Activated CD4-positive, CD25-positive, alpha-beta regulatory T cell (primary cell): ENCODE measurements at regions not wholly inside any gene's neighbourhood (a gene's known extent, or its start where the extent isn't known, plus 50 kb on each side); places are given as distances from the start of the nearest gene placed in this dataset.

ENCODE experiments used
- DNase-seq, 4 experiments: peaks; one replicate each; lab custom pipeline; 2025; lab: John Stamatoyannopoulos, UW

DNA sequence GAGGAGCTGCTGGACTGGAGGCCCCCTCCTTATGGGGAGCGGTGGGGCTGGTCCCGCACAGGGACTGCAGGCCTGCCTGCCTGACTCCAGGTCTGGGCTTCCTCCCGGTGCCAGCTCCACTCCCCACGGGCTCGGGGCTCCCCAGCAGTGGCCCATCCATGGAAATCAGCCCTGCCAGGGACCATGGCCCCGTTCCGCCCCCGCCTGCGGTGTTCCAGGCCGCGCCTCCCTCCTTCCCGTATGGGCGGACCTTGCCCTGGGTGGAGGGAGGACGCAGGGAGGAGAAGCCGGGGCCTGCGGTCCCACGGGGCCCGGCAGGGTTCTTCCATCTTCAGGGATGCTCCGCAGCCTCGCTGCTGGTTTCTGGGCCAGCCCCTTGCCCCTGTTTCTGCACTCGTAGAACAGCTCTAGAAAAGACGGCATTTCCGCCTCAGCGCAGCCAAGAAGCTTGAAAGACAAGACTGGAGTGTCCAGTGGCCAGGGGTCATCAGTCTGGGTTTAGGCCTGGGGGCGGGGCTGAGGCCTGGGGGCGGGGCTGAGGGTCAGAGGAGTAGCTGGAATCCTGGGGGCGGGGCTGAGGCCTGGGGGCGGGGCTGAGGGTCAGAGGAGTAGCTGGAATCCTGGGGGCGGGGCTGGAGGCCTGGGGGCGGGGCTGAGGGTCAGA, 1330.6 kb downstream of the BRD1 start:
- DNase-seq: no peak

DNA sequence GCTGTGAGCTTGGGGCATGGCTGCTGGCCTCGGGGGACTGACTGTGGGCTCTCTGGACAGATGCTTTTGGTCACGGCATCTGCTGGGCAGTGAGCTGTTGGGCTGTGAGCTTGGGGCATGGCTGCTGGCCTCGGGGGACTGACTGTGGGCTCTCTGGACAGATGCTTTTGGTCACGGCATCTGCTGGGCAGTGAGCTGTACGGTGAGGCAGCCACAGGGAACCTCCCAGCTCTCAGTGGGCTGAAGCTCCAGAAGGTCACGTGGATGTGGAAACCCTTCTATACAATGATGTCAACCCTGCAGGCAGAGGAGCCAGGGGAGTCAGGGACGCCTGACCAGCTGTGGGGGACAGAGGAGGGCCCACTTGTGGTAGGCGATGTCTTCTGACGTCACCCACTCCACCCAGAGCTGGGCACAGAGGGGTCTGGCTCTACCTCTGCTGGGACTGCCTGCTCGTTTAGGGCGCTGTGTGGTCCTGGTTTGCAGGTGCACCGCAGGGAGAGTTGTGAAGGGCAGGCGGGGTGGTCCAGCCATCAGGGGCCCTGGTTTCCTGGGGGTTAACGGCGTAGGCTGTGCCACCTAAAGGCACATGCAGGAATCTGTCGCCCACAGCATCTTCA, 1331.3 kb downstream of the BRD1 start:
- no peak for DNase-seq

DNA sequence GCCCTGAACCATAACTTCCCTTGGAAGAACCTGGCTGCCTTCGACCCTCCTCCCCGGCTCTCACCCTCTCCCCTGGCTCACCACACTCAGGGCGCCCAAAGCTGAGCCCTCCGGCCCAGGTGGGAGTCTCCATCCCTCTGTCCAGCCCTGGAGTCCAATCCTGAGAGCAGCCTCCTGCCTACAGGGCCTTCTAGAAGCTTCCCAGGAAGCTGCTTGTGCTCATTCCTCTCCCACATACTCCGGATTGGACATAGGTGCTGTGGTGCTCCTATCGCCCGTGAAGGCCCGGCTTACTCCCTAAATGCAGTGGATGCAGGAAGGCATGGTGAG, 1332.0 kb downstream of the BRD1 start:
- no peak for DNase-seq

DNA sequence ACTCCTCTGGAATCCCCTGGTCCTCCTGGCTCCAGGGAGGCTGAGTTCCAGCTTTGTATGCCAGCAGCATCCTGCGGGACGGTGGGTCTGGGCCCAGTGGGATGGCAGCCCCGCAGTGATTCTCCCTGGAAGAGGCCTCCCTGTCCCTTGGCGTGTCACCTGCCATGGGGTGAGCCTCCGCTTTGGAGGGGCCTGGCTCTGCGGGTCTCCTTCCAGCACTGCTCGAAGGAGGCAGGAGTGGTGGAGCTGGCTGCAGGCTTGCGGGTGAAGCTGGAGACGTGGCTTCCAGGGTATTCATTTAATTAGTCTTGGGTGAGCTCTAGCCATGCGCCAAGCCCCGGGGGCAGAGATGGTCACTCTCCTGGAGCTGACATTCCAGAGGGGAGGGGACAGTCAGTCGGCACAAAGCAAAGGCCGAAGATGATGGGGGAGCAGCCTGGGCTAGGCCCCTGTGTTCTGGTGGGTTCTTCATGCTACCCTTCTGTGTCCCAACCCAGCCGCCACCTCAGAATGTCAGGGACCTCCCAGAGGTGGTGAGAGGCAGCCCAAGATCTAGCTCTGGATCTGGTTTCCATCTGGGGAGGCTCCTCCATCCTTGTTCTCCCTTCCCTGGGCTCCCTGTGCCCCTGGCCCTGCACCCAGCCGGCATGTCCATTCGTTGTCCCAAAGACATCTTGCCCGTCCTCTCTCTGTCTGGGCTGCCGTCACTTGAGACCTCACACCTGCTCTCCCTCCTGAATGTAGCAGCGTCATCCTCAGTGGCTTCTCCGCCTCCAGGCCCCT, 1332.5 kb downstream of the BRD1 start:
- DNase-seq: no peak

DNA sequence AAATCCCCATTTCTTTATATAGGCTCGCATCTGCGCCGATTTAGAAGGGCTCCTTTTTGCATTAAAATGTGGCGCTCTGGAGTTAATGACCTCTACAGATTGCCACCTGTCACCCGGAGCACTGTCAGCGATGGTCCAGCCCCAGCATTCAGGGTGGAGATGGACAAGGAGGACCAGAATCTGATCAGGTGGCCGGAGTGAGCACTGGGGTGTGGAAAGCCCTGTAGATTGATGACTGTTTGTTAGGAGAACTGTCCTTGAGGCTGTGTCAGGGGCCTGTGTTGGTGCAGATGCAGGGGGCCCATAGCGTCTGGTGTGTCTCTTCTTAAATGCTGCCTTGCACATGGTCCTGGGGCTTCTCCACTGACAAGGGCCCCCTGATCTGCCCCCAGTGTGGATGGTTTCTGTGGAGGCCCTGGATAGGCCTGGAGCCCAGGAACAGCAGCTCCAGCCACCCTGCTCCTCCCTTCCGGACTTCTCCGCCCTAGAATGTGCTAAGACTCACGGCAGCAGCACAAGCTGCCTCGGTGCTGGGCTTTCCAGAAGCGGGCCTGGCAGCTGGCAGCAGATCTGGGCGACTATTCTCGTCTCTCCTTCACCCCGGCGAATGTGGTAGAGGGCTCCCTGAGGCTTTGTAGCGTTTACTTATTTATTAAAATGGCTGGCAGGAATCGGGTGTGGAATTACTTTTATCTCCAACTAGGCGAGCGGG, 1333.3 kb downstream of the BRD1 start:
- no peak for DNase-seq

DNA sequence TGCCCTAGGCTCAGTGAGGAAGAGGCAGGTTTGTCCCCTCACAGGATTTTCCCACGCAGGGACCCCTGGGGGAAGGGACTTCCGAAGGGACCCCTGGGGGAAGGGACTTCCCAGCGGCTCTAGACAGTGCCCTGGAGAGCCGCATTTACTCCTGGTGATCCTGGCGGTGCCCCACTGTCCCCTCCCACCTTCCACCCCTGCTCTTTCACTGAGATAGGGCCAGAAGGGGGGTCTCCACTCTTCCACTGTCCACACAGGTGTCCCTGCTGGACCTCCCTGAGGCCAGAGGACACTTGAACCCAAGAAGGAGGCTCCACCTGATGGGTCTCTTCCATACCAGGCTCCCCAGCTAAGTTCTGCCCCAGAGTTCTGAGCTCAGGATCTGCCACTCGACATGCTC, 1333.9 kb downstream of the BRD1 start:
- no peak for DNase-seq

DNA sequence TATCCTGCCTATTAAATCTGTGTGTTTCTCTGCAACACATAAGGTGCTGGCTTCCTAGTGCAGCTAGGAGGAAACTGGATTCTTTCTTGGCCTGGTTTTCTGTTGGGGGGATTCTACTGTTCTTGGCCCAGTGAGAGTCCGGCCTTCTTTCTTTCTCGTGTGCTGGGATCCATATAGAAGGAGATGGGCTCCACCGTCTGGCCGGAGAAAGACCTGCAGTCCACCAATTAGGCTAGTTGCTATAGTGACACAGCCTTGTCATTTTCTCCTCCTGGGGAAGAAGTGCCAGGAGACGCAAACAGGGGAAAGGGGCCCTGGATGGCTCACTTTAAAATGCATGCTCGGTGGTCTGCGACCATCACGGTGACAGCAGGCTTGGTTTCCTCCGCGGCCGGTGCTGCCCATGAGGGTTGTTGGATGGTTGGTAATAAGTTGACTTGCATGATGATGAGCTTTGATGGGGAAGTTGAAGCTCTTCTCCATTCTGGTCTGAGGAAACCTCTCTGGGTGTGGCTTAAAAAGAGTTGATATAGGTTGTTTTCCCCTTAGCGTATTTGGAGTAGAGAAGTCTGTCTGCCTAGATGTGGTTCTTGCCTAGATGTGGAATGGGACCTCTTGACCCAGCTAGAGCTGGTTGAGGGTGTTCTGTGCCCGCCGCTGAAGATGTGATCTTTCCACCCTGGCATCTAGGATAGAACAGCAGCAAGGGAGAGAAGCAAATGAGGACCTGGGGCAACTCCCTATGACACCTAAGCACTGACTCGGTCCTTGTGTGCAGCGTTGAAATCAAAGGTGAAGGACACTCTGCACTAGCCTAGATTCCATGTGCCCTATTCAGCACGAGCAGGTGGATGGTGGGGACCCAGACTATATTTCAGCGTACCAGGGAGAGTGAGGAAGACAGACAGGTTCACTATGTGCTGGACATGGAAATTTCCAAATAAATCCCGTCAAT, 1335.0 kb downstream of the BRD1 start:
- no peak for DNase-seq

DNA sequence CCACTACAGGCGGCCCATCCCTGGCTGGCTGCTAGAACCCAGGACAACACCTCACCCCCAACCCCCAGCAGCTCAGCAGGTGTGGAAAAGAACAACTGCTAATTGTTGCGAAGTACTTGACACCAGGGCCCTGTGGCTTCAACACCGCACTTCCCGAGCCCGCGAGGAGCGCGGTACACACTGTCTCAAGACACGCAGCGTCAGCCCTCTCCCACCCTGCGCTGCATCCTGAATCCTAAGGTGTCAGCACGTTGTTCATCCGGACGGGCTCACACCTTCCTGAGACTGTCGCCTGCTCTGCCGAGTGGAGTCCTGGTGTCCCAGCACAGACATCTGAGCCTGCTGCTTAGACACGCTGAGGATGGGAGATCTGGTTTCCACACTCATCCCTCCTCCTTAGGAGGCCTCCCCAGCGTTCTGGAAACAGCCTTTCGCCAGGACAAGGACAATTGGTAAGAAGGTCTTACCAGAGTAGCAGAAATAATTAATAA, 1336.2 kb downstream of the BRD1 start:
- no peak for DNase-seq

DNA sequence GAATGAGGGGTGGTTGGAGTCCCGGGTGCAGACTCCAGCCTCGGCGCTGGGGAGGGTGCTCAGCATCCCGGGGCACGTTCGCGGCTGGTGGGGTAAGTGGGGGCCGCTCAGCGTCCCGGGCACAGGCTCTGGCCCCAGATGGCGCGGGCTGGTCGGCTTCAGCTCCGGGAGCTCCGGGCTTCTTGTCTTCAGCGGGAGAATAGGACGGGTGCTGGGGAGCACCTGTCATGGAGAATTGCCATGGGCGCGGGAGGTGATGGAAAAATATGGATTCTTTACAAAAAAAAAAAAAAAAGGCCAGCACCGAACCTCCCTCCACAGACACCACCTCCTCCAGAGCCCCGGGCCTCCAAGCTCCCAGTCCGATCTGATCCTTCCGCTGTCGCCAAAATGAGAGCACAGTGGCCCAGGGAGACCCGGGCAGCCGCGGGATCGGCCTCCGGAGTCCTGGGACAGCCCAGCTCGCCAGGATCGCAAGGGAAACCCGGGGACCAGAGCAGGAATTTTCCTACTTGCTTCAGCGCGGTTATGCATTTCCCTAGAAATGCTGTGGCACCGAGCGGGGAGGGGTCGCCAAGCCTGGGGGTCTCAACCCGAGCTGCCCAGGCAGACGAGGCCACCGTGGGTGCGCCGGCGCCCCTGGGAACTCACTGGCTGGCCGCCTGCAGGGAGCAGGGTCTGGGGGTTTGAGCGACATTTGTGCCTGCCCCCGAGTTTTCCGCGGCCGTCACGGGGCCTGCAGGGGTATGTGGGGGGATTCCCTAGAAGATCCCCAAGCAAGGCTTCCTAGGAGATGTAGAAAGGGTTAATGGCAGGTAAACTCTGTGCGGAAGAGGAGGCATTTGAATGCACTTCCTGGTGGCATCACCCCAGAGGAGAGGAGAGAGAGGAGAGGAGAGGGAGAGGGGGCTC, 1336.9 kb downstream of the BRD1 start:
- DNase-seq: no peak

DNA sequence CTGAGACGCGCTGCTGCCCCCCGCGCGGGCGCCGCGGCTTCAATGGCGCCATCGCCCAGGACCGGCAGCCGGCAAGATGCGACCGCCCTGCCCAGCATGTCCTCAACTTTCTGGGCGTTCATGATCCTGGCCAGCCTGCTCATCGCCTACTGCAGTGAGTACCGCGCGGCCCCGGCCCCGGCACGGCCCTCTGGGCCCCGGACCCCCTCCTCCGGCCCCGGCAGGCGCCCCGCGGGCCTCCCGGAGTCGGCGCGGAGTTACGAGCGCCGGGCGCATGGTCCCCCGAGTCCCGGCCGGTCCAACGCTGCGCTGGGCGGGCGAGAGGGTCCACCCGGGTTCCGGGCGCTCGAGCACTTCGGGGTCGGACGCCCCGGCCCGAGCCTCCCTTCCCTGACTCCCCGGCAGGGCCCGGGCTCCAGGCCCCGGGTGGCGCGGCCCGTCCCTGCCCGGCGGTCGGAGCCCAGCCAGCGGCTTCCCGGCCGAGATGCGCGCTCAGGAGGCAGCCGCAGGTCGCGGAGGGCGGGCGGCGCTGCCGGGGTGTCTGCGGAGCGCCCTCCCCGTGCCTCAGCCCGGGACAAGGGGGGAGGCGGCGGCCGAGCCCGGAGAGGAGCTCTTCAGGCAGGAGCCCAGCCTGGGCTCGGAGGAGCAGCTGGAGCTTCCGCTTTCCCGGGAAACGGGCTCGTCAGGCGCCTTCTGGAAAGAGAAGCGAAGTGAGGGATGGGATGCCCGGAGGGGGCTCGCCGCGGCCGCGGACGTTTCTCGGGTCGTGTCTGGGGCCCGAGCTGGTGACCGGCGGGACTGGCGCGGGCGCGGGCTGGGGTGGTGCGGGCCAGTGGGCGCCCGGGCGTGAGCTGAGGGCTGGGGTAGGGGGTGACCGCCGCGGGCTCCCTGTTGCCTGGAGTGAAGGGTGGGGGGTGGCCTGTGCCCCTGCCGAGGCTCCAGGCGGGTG, 1337.8 kb downstream of the BRD1 start:
- DNase-seq: no peak

DNA sequence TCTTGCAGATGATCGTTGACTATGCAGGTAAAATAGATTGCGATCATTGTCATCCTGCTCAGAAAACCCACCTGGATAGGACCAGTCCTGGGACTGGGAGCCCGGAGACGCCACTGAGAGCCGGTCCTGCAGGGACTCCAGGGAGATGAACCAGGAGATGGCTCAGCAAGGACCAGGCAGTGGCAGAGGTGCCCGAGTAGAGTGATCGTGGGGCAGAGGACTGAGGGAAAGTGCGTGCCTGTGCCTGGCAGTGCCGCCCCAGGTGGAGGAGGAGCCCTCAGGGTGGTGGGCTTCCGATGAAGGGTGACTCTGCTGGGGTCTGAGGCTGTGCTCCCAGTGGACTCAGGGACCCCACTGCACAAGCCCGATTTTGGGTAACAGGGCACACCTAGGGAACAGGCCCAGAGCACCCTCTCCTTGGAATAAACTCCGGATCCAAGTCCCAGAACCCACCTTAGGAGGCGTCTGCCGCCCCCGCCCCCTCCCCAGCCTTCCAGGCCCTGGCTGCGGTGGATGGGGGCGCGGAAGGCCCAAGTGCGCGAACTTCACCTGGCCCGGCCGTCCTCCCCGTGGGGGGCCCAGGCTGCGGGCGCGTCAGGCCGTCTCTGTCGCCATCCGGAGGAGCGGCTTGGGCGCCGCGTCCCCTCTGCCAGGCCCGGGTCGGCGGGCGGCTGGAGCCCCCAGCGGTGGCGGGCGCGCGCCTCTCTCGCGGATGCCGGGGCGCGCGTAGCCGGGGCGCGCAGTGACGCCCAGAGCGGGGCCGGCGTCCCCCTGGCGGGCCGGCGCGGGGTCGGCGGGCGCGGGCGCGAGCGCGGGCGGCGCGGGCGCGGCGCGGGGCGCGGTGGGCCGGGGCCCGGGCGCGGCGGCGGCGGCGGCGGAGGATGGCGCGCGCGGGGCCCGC, 1338.8 kb downstream of the BRD1 start:
- DNase-seq: no peak

DNA sequence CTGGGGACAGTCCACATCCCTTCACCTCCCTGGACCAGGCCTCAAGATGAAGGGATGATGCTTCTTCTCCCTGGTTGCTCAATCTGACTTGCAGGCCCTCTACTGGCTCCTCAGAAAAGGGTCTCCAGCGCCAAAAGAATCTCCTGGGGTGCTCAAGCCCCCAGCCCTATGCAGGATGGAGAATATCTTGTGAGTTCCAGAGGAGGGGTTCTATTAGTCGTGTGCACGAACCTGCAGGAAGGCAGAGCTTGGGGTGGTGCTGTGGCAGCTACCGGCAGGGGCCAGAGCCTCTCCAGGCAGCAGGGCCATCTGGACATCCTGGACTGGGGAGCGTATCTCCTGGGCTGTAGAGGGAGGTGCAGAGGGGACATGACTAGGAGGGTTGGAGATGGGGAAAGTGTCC, 1339.5 kb downstream of the BRD1 start:
- no peak for DNase-seq

DNA sequence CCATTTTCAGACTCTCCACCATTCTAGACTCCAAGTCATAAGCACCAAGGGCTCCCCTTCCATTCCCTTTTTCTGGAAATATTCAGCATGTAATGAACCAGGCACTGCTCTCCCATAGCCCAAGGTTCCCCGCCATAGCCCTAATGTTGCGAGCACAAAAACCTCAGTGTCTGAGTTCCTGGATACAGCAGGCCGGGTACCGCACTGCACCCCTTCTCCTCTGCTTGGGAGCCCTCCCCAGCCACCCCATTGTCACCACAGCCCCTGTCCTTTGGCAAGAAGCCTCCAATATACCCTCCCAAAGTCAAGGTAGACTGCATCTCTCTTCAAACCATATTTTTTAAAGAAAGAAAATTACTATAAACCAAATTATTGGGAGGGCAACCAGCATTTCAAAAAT, 1341.1 kb downstream of the BRD1 start:
- DNase-seq: no peak

DNA sequence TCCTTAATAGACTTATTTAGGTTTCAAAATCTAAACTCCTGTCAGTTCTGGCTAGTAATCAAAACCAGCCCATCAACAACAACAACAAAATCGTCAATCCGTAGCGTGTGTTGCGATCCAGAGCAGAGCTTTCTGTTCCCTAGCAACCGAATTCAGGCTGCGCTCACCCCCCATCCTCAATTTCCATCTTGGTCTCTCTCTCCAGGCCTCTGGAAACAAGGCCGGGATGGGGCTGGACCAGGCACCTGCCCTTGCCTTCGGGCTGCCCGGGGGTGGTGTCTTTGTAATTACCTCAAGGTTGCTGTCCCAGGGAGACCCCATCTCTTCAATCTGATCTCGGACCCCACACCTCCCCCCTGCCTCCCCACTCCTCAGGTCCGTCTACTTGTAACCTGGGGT, 1341.5 kb downstream of the BRD1 start:
- no peak for DNase-seq

DNA sequence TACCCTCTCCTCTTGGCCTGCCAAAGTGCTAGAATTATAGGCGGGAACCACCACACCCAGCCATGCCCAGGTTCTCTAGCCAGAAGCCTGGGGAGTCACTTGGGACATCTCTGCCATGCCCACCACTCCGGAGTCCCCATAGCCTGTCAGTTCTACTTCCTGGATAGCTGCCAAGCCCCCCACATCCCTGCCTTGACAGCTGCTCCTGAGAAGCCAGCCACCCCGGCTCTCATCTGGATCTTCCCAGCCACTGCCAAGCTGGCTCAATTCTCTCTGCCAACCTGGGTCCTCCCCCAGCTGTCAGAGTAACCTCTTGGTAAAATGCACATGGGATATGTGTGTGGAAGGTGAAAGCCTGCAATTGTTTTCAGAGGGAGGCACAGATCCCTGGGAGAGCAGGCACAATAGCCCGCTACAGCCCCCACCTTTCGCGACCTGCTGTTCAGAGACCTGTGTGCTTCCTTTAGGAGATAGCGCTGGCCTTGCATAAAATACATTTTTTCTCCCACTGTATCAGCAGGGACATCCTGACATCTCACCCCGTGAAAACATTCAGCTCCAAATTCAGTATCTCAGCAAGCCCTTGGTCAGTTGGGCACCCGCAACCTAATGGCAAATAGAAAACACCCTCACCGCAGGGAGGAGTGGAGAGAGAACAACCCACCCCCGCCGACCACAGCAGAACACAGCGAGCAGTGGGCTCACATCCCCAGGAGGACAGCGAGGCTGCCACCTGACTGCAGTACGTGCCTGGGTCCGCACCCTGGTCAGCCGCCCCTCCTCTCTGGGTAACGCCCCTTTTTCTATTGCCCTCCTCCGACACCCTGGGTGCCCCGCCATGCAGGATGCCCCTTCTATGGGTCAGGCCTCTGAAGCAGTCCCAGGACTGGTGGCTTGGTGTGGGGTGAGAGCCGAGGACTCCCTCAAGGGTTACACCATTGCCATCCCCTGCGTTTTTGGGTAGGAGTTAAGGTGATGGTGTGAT, 1342.2 kb downstream of the BRD1 start:
- no peak for DNase-seq

DNA sequence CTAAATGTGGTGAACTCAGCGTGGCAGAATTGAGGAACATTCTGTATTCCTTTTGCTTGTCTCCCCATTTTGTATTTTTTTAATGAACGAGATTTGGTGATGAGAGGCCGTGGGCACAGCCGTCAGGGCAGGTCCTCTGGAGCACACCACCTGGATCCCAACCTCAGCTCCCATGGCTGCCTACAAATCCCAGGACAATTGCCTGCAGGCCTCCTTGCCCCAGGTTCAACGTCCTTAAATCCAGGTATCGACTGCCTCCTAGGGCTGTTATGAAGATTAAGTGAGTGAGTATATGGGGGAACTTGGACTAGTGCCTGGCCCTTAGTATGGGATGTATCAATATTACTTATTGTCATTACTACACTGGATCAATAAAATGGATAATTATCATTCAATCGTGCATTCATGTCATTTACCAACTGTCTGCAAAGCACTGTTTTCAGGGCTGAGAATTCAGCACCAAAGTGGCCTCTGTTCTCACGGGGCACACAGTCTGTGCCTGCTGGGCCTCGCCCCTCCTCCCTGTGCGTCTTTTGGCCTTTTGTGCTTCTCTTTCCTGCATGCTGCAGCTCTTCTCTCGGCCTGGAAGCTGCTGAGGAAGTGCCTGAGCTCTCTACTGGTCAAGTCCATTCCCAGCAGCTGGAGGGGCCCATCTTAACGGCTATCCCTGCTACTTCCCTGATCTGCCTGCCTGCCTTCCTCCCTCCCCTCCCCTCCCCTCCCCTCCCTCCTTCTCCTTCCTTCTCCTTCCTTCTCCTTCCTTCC, 1343.7 kb downstream of the BRD1 start:
- DNase-seq: no peak
